Osteoblast (primary cell): ENCODE measurements at regions not wholly inside any gene's neighbourhood (a gene's known extent, or its start where the extent isn't known, plus 50 kb on each side); places are given as distances from the start of the nearest gene placed in this dataset.

ENCODE experiments used
- DNase-seq: peaks from one replicate; pipeline ENCODE4 v3.0.0; 2011; ENCODE audit warnings: low spot score, mixed read lengths; ENCODE audit not compliant: insufficient read length; ENCODE audit errors: missing footprints
- H2AFZ ChIP-seq: 2 replicates; pipeline ENCODE4 v1.6.0; 2011; ENCODE audit warnings: mild to moderate bottlenecking, low read length
- H3K27ac ChIP-seq: 2 replicates; pipeline ENCODE4 v1.5.1; 2011; ENCODE audit warnings: mild to moderate bottlenecking, low read depth, low read length, moderate library complexity
- H3K27me3 ChIP-seq: 2 replicates; pipeline ENCODE4 v1.6.0; 2012; ENCODE audit warnings: mild to moderate bottlenecking, control low read depth, inconsistent platforms, low read length, moderate library complexity; ENCODE audit not compliant: insufficient read depth
- H3K36me3 ChIP-seq: 2 replicates; pipeline ENCODE4 v1.5.1; 2011; ENCODE audit warnings: mild to moderate bottlenecking, low read length, control low read depth, moderate library complexity; ENCODE audit not compliant: insufficient read depth
- H3K4me1 ChIP-seq: 2 replicates; pipeline ENCODE4 v1.5.1; 2011; ENCODE audit warnings: mild to moderate bottlenecking, low read length, control low read depth, moderate library complexity; ENCODE audit not compliant: insufficient read depth
- H3K4me2 ChIP-seq: 2 replicates; pipeline ENCODE4 v1.6.0; 2011; ENCODE audit warnings: mild to moderate bottlenecking, low read length; ENCODE audit not compliant: insufficient read depth
- H3K4me3 ChIP-seq: fragments of 200-600 bp; sonication (generic); 3 replicates; pipeline ENCODE4 v1.5.1; 2012; ENCODE audit warnings: mild to moderate bottlenecking, low read length, inconsistent platforms; ENCODE audit not compliant: insufficient read depth
- H3K79me2 ChIP-seq: 2 replicates; pipeline ENCODE4 v1.6.0; 2012; ENCODE audit warnings: mild to moderate bottlenecking, low read length, control low read depth, inconsistent platforms; ENCODE audit not compliant: insufficient read depth
- H3K9me3 ChIP-seq: 2 replicates; pipeline ENCODE4 v1.5.1; 2011; ENCODE audit warnings: low read depth, low read length, control low read depth
- H4K20me1 ChIP-seq: 2 replicates; pipeline ENCODE4 v1.6.0; 2012; ENCODE audit warnings: mild to moderate bottlenecking, low read length, control low read depth; ENCODE audit not compliant: insufficient read depth
- TF ChIP-seq, protein P1 (sequence below): IDR thresholded peaks from 2 replicates; pipeline ENCODE4 v1.5.1; 2011; ENCODE audit warnings: mild to moderate bottlenecking, low read depth, low read length, moderate library complexity; ENCODE audit errors: extremely low read depth

DNA sequence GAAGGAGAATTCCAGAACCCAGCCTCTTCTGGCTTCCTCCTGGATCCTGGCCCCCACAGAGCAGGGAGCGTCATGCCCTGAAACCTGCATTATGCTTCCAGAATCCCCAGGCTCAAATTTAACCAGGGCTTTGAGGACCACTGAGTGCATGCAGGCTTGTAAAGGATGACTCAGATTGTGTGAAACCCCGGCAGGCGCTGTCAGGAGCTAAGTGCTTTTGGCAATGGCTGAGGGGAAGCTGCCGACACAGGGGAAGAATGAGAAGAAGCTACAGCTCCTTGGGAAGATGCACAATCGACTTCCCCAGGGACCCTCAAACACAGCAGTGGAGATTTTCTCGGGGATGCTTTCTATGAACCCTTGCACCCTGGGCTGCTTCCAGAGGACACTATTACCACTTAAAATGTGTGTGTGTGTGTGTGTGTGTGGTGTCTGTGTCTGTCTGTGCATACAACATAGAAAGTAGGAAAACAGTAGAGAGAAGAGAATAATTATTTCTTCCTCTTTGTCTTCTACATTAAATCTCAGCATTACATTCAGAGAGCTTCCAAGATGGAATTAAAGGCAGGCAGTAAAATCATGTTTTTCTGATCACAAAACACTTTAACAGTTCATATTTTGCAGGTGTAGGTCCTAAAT lies 183.5 kb upstream of the INHBA start:
- H3K79me2 ChIP-seq = no peaks in the 10 kb centered on the region
- peak overlapping the region; percentile 81 for H3K4me2 ChIP-seq
- no peaks in the 10 kb centered on the region for H3K9me3 ChIP-seq
- no peaks in the 10 kb centered on the region for H3K27me3 ChIP-seq
- TF ChIP-seq, protein P1, sequence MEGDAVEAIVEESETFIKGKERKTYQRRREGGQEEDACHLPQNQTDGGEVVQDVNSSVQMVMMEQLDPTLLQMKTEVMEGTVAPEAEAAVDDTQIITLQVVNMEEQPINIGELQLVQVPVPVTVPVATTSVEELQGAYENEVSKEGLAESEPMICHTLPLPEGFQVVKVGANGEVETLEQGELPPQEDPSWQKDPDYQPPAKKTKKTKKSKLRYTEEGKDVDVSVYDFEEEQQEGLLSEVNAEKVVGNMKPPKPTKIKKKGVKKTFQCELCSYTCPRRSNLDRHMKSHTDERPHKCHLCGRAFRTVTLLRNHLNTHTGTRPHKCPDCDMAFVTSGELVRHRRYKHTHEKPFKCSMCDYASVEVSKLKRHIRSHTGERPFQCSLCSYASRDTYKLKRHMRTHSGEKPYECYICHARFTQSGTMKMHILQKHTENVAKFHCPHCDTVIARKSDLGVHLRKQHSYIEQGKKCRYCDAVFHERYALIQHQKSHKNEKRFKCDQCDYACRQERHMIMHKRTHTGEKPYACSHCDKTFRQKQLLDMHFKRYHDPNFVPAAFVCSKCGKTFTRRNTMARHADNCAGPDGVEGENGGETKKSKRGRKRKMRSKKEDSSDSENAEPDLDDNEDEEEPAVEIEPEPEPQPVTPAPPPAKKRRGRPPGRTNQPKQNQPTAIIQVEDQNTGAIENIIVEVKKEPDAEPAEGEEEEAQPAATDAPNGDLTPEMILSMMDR = no peak
- H3K27ac ChIP-seq = peak overlapping the region; percentile 99
- H3K36me3 ChIP-seq = no peaks in the 10 kb centered on the region
- DNase-seq = peak; percentile 85
- H3K4me3 ChIP-seq = peak overlapping the region; percentile 42
- no peaks in the 10 kb centered on the region for H4K20me1 ChIP-seq
- H3K4me1 ChIP-seq = peaks cover 46% of the 10 kb centered on the region
- H2AFZ ChIP-seq = no peak overlapping the region

DNA sequence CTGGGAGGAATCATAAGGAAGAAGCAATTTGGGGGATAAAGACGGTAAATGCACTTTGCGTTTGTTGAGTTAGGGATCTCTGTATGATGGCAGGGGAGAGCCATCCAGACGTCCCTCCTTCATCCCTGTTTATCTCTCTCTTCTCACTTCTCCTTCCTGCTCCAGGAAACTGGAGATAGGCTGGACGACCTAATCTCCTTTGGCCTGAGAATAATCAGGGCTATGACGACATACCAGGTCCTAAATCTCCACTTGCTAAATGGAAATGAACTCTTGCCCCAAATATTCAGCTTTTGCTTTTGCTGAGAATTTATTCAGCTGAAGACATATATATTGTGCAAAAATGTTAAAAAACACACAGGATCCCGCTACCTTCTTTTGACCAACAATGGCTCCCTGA lies 182.9 kb upstream of the INHBA start:
- Histone ChIP-seq H3K36me3 (no peaks in the 10 kb centered on the region), H4K20me1 (no peaks in the 10 kb centered on the region), H3K27me3 (no peaks in the 10 kb centered on the region), H3K4me2 (peak overlapping the region; percentile 81), H3K4me1 (peaks cover 48% of the 10 kb centered on the region), H3K79me2 (no peaks in the 10 kb centered on the region), H3K9me3 (no peaks in the 10 kb centered on the region), H2AFZ (no peak overlapping the region), H3K4me3 (peak overlapping the region; percentile 10), H3K27ac (peak overlapping the region; percentile 99)
- TF ChIP-seq, protein P1 = no peak
- no peak for DNase-seq

DNA sequence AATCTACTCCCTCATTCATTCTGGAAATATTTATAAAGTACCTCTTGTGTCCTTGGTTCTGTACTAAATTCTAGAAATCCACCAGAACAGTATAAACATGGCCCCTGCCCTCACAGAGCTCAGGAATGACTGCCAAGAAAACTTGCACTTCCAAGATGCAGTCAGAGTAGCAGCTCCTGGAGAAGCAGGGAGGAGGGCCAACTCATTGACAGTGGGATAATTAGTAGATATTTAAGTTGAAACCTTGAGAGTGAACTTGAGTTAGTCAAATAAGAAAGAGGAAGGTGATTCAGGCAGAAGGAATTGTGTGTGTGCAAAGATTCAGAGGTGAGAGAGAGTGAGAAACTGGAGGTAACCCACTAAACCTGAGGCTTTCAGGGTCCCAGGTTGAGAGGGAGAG lies 182.2 kb upstream of the INHBA start:
- Histone ChIP-seq H3K79me2 (no peaks in the 10 kb centered on the region), H3K4me3 (no peak overlapping the region), H3K27ac (peak overlapping the region; percentile 99), H4K20me1 (no peaks in the 10 kb centered on the region), H3K4me2 (peak overlapping the region; percentile 81), H3K4me1 (peaks cover 55% of the 10 kb centered on the region), H3K9me3 (no peaks in the 10 kb centered on the region), H2AFZ (no peak overlapping the region), H3K36me3 (no peaks in the 10 kb centered on the region), H3K27me3 (no peaks in the 10 kb centered on the region)
- TF ChIP-seq, protein P1 = no peak
- peak; percentile 38 for DNase-seq

DNA sequence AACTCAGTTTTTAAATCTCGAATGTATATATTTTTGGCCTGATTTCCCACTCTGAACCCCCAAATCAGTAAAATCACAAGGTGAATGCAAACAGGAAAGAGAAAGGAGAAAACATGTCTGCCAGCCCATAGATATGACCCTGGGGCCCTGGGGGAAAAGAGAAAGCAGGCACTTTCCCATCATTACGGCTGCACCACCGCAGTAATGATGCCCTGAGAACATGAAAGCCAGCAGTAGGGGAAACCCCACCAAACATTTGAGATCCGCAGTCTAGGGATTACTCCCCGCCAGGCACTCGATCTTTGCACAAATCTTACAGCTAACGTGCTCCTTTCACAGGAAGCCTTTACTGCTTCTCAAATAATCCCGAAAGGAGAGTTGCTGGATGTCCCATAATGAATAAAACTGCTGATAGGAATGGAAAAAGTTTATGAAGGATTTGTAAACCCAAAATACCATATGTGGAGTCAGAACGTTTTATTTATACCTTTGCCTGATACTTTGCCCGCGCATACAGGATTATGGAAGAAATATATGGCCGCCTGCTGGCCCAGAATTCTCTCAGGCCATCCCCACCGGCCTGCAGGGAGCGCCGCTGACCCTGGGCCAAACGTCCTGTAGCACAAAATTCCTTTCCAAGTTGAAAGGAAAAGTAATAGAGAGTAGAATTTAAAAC lies 180.0 kb upstream of the INHBA start:
- TF ChIP-seq, protein P1 = no peak
- H4K20me1 ChIP-seq = no peaks in the 10 kb centered on the region
- H2AFZ ChIP-seq = no peak overlapping the region
- H3K9me3 ChIP-seq = no peaks in the 10 kb centered on the region
- no peaks in the 10 kb centered on the region for H3K79me2 ChIP-seq
- H3K27me3 ChIP-seq = no peaks in the 10 kb centered on the region
- H3K36me3 ChIP-seq = no peaks in the 10 kb centered on the region
- DNase-seq = no peak
- H3K4me3 ChIP-seq = no peak overlapping the region
- peak overlapping the region; percentile 91 for H3K27ac ChIP-seq
- peaks cover 66% of the 10 kb centered on the region for H3K4me1 ChIP-seq
- H3K4me2 ChIP-seq = no peak overlapping the region
